Activated T-cell treated with anti-CD3 and anti-CD28 coated beads for 48 hours (primary cell): ENCODE measurements at regions not wholly inside any gene's neighbourhood (a gene's known extent, or its start where the extent isn't known, plus 50 kb on each side); places are given as distances from the start of the nearest gene placed in this dataset.
"Not testable (repeated sequence)": the region's sequence is repeated elsewhere in the genome, so short reads cannot be mapped to it uniquely, and the experiment has no call there.

Source experiments
- DNase-seq: peaks from one replicate; pipeline ENCODE4 v3.0.0-alpha.2; 2020; ENCODE audit warnings: low read depth

- no peak for DNase-seq
Observed at GRCh38 chr12:61290473-61290872, 969.7 kb upstream of the USP15 start.

DNA sequence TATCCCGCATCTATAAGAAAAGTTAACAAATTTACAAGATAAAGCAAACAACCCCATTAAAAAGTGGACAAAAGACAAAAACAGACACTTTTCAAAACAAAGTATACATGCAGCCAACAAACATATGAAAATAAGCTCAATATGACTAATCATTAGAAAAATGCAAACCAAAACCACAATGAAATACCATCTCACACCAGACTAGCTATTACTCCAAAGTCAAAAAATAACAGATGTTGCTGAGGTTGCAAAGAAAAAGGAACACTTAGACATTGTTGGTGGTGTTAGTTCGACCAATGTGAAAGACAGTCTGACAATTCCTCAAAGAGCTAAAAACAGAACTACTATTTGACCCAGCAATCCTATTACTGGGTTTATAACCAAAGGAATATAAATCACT, 968.6 kb upstream of the USP15 start:
- DNase-seq: no peak

GRCh38 chr12:61294011-61294410, 966.2 kb upstream of the USP15 start:
- DNase-seq: not testable (repeated sequence)

- DNase-seq: no peak
Observed at GRCh38 chr12:61301817-61302216, 958.4 kb upstream of the USP15 start.

- DNase-seq: no peak
Observed at GRCh38 chr12:61302282-61302681, 957.9 kb upstream of the USP15 start.

DNA sequence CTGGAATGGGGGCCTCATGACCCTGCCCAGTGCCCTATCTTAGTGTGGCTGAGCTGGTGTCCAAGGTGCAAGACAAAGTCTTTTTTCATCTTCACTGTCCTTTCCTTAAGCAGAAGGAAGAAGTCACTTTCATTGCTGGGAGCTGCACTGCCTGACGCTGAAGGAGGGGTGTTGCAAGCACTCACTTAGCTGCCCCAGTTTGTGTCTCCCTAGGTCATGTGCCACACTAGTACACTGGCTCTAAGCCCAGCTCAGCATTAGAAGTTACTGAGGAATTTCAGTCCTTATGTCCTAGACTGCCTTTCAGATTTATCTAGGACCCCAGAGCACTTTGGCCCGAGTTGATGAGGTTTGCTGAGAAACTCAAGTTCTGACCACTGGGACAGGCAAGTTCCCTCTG, 952.0 kb upstream of the USP15 start:
- DNase-seq: no peak

GRCh38 chr12:61311413-61311812, 948.8 kb upstream of the USP15 start:
- no peak for DNase-seq

- DNase-seq: no peak
Observed at GRCh38 chr12:61348871-61349270, 911.3 kb upstream of the USP15 start.

DNA sequence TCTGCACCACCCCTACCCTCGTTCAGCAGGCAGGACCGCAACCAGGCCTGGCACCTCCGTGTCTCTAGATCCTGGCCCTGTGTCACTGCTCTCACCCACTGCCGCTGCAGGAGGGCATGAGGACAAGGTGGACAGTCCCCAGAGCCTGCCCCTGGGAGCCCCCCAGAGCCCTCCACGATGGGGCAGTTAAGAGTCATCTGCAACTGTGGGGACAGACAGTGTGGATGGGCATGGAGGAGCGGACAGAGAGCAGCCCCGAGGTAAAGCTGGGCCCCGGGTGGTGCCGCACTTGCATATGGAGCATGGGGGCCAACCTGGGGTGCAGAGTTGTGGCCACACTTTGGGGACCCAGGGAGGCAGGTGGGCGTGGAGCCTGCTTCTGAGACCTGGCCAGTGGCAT, 905.1 kb upstream of the USP15 start:
- DNase-seq: no peak

GRCh38 chr12:61356485-61356884, 903.7 kb upstream of the USP15 start:
- DNase-seq: no peak

- no peak for DNase-seq
Observed at GRCh38 chr12:61357496-61357895, 902.7 kb upstream of the USP15 start.

- DNase-seq: no peak
Observed at GRCh38 chr12:61362037-61362436, 898.2 kb upstream of the USP15 start.

- no peak for DNase-seq
Observed at GRCh38 chr12:61365001-61365400, 895.2 kb upstream of the USP15 start.

- DNase-seq: no peak
Observed at GRCh38 chr12:61367281-61367785, 892.9 kb upstream of the USP15 start.

- no peak for DNase-seq
Observed at GRCh38 chr12:61369241-61369910, 890.8 kb upstream of the USP15 start.

DNA sequence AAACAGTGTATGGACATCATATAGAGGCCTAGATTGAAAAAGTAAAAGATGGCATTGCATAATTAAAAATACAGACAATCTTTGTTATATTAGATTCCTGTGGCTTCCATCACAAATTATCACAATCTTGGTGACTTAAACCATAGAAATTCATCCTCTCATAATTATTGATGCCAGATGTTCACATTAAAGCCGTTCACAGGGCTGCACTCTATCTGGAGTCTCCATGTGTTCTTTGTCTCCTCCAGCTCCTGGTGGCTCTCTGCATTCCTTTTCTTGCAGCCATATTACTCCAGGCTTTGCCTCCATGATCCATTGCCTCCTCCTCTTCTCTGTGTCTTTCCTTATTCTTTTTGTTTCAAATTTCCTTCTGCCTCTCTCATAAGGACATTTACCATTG, 875.7 kb upstream of the USP15 start:
- DNase-seq: no peak

GRCh38 chr12:61385771-61386170, 874.4 kb upstream of the USP15 start:
- no peak for DNase-seq

GRCh38 chr12:61397668-61398067, 862.5 kb upstream of the USP15 start:
- no peak for DNase-seq

GRCh38 chr12:61412201-61412600, 848.0 kb upstream of the USP15 start:
- no peak for DNase-seq

- DNase-seq: no peak
Observed at GRCh38 chr12:61414470-61414869, 845.7 kb upstream of the USP15 start.

- DNase-seq: no peak
Observed at GRCh38 chr12:61422786-61423185, 837.4 kb upstream of the USP15 start.

GRCh38 chr12:61452076-61452475, 808.1 kb upstream of the USP15 start:
- no peak for DNase-seq

DNA sequence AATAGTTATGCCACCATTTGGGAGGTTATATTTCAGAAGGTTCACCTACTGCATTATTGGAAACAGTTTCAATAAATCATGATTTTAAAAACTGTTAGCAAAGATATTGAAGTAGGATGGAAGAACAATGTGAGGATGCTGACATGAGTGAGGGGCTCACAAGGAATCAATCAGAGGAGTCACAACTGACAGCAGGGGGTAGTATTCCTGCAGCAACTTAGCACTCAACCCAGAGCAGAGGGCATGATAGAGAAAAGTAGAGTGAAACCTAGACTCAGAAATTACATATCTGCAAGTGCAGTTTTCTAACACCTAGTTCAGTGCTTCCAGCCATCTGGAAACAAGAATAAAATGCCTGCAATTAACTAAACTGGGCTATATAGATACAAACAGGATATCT, 772.5 kb upstream of the USP15 start:
- no peak for DNase-seq
